ENCODE measurements at regions not wholly inside any gene's neighbourhood (a gene's known extent, or its start where the extent isn't known, plus 50 kb on each side); places are given as distances from the start of the nearest gene placed in this dataset.

DNA sequence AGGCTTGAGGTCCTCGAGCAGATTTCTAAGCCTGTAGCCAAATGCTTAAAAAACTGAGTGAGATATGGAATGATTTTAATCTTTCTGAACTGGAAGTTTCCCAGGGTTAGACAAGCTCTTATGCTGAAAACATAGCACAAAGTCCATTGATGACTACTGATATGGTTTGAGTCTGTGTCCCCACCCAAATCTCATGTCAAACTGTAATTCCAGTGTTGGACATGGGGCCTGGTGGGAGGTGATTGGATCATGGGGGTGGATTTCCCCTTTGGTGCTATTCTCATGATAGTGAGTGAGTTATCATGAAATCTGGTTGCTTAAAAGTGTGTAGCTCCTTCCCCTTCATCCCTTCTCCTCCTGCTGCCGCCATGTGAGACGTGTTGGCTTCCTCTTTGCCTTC is 454.9 kb downstream of the SPRY1 start:
- peaks cover 0 to 6% (median 0%) of the 10 kb centered on the region in 11 donors for H3K9me3 Mint-ChIP-seq
- POLR2A ChIA-PET: no interaction called here
- intact Hi-C loops (cut with micrococcal nuclease): no loop called here

DNA sequence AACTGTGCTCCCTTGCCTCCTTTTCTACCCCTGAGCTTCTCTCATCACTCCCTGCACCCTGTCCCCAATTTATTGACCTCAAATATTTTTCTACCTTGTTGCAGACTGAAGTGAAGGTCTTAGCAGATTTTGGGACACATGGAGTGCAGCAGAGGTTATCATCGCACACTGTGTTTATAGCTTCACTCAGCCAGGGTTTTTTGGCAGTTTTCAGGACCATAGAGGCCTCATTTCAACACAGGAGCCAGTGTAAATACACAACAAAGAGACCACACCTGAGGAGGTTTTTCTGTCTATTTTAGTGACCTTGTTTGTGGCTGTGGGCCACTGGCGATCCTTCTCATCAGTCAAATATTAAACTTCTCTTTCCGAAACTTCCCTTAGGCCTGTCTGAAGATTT is 457.1 kb downstream of the SPRY1 start:
- intact Hi-C loops (cut with micrococcal nuclease): no loop called here
- Histone ChIP-seq H3K4me3 (ENCODE audit: low read length) (no peak overlapping the region), H3K27me3 (ENCODE audit: control insufficient read depth in 2 of 2, insufficient read depth in 2 of 2, low read length in 2 of 2) (no peaks in the 10 kb centered on the region), H3K4me1 (ENCODE audit: control insufficient read depth in 2 of 2, insufficient read depth in 2 of 2, low read length in 2 of 2) (no peaks in the 10 kb centered on the region), H3K9me3 (ENCODE audit: control insufficient read depth in 2 of 3, low read length in 3 of 3) (no peaks in the 10 kb centered on the region), H3K27ac (ENCODE audit: low read depth, low read length) (no peak overlapping the region), H3K36me3 (ENCODE audit: control insufficient read depth in 2 of 3, insufficient read depth in 3 of 3, low read length in 3 of 3) (no peaks in the 10 kb centered on the region)
- Mint-ChIP-seq H3K4me1 (peaks cover 0 to 2% (median 0%) of the 10 kb centered on the region in 7 donors), H3K4me3 (no peak overlapping the region), H3K36me3 (no peaks in the 10 kb centered on the region), H3K27me3 (peaks cover 0 to 10% (median 5%) of the 10 kb centered on the region in 5 donors), H3K27ac (no peak overlapping the region), H3K9me3 (peaks cover 0 to 13% (median 0%) of the 10 kb centered on the region in 11 donors)
- ChIA-PET POLR2A (no interaction called here), CTCF (no interaction called here)
- DNase-seq (no peak), ATAC-seq (no peak)

More for the DNA sequence above, 454.9 kb downstream of the SPRY1 start:
- no peak overlapping the region for H3K4me3 Mint-ChIP-seq
- Histone ChIP-seq H3K36me3 (ENCODE audit: control insufficient read depth in 2 of 3, insufficient read depth in 3 of 3, low read length in 3 of 3) (no peaks in the 10 kb centered on the region), H3K27ac (ENCODE audit: low read depth, low read length) (no peak overlapping the region), H3K4me3 (ENCODE audit: low read length) (no peak overlapping the region), H3K4me1 (ENCODE audit: control insufficient read depth in 2 of 2, insufficient read depth in 2 of 2, low read length in 2 of 2) (no peaks in the 10 kb centered on the region), H3K27me3 (ENCODE audit: control insufficient read depth in 2 of 2, insufficient read depth in 2 of 2, low read length in 2 of 2) (no peaks in the 10 kb centered on the region), H3K9me3 (ENCODE audit: control insufficient read depth in 2 of 3, low read length in 3 of 3) (no peaks in the 10 kb centered on the region)
- CTCF ChIA-PET: no interaction called here
- no peaks in the 10 kb centered on the region for H3K36me3 Mint-ChIP-seq
- H3K27me3 Mint-ChIP-seq: peaks cover 0 to 5% (median 0%) of the 10 kb centered on the region in 5 donors
- peaks cover 0 to 2% (median 0%) of the 10 kb centered on the region in 7 donors for H3K4me1 Mint-ChIP-seq
- DNase-seq (no peak), ATAC-seq (no peak)
- H3K27ac Mint-ChIP-seq: no peak overlapping the region

DNA sequence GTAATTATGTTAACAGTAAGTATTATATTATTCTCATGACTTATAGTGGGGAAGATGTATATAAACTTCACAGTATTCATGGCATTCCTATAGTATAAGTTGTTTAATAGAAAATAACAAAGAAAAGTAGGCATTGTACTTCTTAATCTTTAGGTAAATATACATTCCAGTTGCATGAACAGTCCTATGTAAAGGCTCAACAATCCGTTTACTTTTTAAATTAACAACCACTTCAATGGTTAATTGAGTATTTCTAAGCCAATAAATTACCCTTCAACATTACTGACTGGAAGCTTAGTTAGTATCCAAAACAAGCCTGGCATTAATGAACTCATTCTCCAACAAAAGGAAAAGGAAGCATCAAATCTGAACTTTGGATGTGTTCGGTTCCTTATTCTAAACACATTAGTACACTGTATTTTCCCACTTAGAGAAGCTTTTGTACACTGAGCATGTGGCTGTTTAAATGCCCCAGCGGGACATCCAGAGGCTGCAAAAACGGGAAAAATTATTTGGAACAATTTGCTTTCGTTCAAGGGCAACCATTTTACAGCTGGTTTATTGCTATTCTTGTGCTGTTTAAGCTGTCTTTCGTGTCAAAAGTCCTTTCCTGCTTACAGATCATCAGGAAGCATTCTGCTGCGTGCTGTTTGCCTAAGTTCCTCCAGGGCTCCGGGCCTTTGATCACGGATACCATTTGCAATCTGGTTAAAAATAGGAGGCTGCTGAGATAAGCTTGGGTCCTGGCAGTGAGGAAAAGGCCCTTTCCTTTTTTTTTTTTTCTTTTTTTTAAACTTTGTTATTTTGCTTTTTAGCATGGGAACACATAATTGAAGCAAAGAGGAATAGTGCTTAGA is 460.3 kb downstream of the SPRY1 start:
- Mint-ChIP-seq H3K27me3 (peaks cover 0 to 13% (median 5%) of the 10 kb centered on the region in 5 donors), H3K4me1 (peaks cover 0 to 2% (median 0%) of the 10 kb centered on the region in 7 donors), H3K4me3 (no peak overlapping the region), H3K27ac (no peak overlapping the region), H3K36me3 (no peaks in the 10 kb centered on the region), H3K9me3 (peaks cover 0 to 13% (median 0%) of the 10 kb centered on the region in 11 donors)
- DNase-seq: no peak
- Histone ChIP-seq H3K27ac (ENCODE audit: low read depth, low read length) (no peak overlapping the region), H3K27me3 (ENCODE audit: control insufficient read depth in 2 of 2, insufficient read depth in 2 of 2, low read length in 2 of 2) (no peaks in the 10 kb centered on the region), H3K36me3 (ENCODE audit: control insufficient read depth in 2 of 3, insufficient read depth in 3 of 3, low read length in 3 of 3) (no peaks in the 10 kb centered on the region), H3K4me1 (ENCODE audit: control insufficient read depth in 2 of 2, insufficient read depth in 2 of 2, low read length in 2 of 2) (no peaks in the 10 kb centered on the region), H3K9me3 (ENCODE audit: control insufficient read depth in 2 of 3, low read length in 3 of 3) (no peaks in the 10 kb centered on the region), H3K4me3 (ENCODE audit: low read length) (no peak overlapping the region)
- ATAC-seq: no peak
- ChIA-PET CTCF (interaction anchor here (0.6 kb wide), 1 partner anchor 24 kb away, joined by 9 read pairs; no protein-coding TSS in a partner anchor), POLR2A (no interaction called here)
- intact Hi-C loops (cut with micrococcal nuclease): no loop called here

DNA sequence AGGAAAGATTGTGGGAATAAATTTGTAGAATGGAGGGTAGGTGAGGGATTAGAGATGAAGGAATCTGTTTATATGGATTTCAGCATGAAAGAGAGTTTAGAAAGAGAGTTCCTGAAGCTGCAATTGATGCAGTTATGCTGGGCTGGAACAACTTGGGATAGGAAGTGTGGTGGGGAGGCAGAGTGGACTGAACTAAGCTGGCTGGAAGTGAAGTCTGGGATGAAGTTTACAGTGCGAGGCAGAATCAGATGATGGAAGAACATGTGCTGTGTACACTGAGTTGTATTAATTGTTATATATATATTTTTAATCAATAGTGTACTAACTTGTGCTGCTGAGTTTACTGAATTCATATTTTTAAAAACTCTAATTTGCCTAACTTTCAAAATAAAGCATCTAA is 461.9 kb downstream of the SPRY1 start:
- Mint-ChIP-seq H3K36me3 (no peaks in the 10 kb centered on the region), H3K27ac (no peak overlapping the region), H3K4me3 (no peak overlapping the region), H3K27me3 (peaks cover 0 to 20% (median 5%) of the 10 kb centered on the region in 5 donors), H3K9me3 (peaks cover 0 to 13% (median 0%) of the 10 kb centered on the region in 11 donors), H3K4me1 (peaks cover 0 to 2% (median 0%) of the 10 kb centered on the region in 7 donors)
- ATAC-seq (no peak), DNase-seq (no peak)
- H3K27ac ChIP-seq (ENCODE audit: low read depth, low read length): no peak overlapping the region
- H3K36me3 ChIP-seq (ENCODE audit: control insufficient read depth in 2 of 3, insufficient read depth in 3 of 3, low read length in 3 of 3): no peaks in the 10 kb centered on the region
- CTCF ChIA-PET: no interaction called here
- no peak overlapping the region for H3K4me3 ChIP-seq (ENCODE audit: low read length)
- POLR2A ChIA-PET: no interaction called here
- intact Hi-C loops (cut with micrococcal nuclease): no loop called here
- no peaks in the 10 kb centered on the region for H3K4me1 ChIP-seq (ENCODE audit: control insufficient read depth in 2 of 2, insufficient read depth in 2 of 2, low read length in 2 of 2)
- H3K9me3 ChIP-seq (ENCODE audit: control insufficient read depth in 2 of 3, low read length in 3 of 3): no peaks in the 10 kb centered on the region
- no peaks in the 10 kb centered on the region for H3K27me3 ChIP-seq (ENCODE audit: control insufficient read depth in 2 of 2, insufficient read depth in 2 of 2, low read length in 2 of 2)

DNA sequence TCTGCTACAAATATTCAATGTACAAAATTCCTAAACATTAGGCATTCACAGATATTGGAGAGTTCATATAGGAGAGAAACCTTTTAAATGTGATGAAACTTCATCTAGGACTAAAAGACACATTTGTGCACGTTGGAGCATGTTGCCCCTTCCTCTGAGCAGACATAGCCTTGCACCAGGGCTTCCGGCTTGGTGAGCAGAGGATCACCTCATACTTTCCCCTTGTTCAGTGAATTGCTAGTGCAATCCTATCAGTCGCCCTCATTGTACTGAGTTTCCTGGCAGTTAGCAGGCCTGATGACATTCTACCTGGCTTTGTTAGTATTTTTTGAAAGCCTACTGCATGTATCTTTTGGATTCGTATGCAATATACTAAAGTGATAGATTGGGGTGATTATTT is 466.2 kb downstream of the SPRY1 start:
- ATAC-seq: no peak
- Mint-ChIP-seq H3K9me3 (peaks cover 0 to 7% (median 0%) of the 10 kb centered on the region in 11 donors), H3K4me1 (no peaks in the 10 kb centered on the region), H3K27ac (no peak overlapping the region), H3K27me3 (peaks cover 0 to 15% (median 5%) of the 10 kb centered on the region in 5 donors), H3K36me3 (no peaks in the 10 kb centered on the region), H3K4me3 (no peak overlapping the region)
- ChIA-PET CTCF (no interaction called here), POLR2A (no interaction called here)
- H3K4me3 ChIP-seq (ENCODE audit: low read length): no peak overlapping the region
- no peaks in the 10 kb centered on the region for H3K4me1 ChIP-seq (ENCODE audit: control insufficient read depth in 2 of 2, insufficient read depth in 2 of 2, low read length in 2 of 2)
- H3K9me3 ChIP-seq (ENCODE audit: control insufficient read depth in 2 of 3, low read length in 3 of 3): no peaks in the 10 kb centered on the region
- no peak overlapping the region for H3K27ac ChIP-seq (ENCODE audit: low read depth, low read length)
- intact Hi-C loops (cut with micrococcal nuclease): no loop called here
- no peaks in the 10 kb centered on the region for H3K36me3 ChIP-seq (ENCODE audit: control insufficient read depth in 2 of 3, insufficient read depth in 3 of 3, low read length in 3 of 3)
- no peak for DNase-seq
- no peaks in the 10 kb centered on the region for H3K27me3 ChIP-seq (ENCODE audit: control insufficient read depth in 2 of 2, insufficient read depth in 2 of 2, low read length in 2 of 2)

DNA sequence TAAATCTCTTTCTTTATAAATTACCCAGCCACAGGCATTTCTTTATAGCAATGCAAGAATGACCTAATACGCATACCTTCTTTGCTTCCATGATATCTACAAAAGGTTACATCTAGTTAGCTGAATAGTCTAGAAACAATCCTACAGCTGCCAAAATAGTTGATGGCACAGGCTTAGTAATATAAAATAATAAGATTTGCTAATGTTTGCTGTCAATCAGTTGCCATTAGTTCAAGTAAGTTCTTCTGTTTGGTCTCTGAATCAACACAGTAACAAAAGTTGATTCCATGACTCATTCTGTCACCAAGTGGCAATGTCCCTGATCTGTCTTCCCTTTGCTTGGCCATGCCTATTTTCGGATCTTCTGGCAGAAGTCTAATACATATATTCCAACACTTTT is 470.2 kb downstream of the SPRY1 start:
- H3K27ac ChIP-seq (ENCODE audit: low read depth, low read length): no peak overlapping the region
- H3K4me3 ChIP-seq (ENCODE audit: low read length): no peak overlapping the region
- Mint-ChIP-seq H3K27me3 (peaks cover 0 to 9% (median 0%) of the 10 kb centered on the region in 5 donors), H3K4me1 (no peaks in the 10 kb centered on the region), H3K27ac (no peak overlapping the region), H3K36me3 (no peaks in the 10 kb centered on the region), H3K9me3 (peaks cover 0 to 6% (median 0%) of the 10 kb centered on the region in 11 donors), H3K4me3 (no peak overlapping the region)
- no peaks in the 10 kb centered on the region for H3K9me3 ChIP-seq (ENCODE audit: control insufficient read depth in 2 of 3, low read length in 3 of 3)
- intact Hi-C loops (cut with micrococcal nuclease): no loop called here
- ChIA-PET POLR2A (no interaction called here), CTCF (no interaction called here)
- no peaks in the 10 kb centered on the region for H3K36me3 ChIP-seq (ENCODE audit: control insufficient read depth in 2 of 3, insufficient read depth in 3 of 3, low read length in 3 of 3)
- H3K27me3 ChIP-seq (ENCODE audit: control insufficient read depth in 2 of 2, insufficient read depth in 2 of 2, low read length in 2 of 2): no peaks in the 10 kb centered on the region
- DNase-seq (no peak), ATAC-seq (no peak)
- no peaks in the 10 kb centered on the region for H3K4me1 ChIP-seq (ENCODE audit: control insufficient read depth in 2 of 2, insufficient read depth in 2 of 2, low read length in 2 of 2)

Measured in naive thymus-derived CD4-positive, alpha-beta T cell (primary cell).